GM19455 (cell line): ENCODE measurements at regions not wholly inside any gene's neighbourhood (a gene's known extent, or its start where the extent isn't known, plus 50 kb on each side); places are given as distances from the start of the nearest gene placed in this dataset.

ENCODE experiments used
- ATAC-seq: cut with Tn5 transposase; IDR thresholded peaks from one replicate; pipeline ENCODE4 v1.9.1; 2021; ENCODE audit not compliant: unreplicated experiment

DNA sequence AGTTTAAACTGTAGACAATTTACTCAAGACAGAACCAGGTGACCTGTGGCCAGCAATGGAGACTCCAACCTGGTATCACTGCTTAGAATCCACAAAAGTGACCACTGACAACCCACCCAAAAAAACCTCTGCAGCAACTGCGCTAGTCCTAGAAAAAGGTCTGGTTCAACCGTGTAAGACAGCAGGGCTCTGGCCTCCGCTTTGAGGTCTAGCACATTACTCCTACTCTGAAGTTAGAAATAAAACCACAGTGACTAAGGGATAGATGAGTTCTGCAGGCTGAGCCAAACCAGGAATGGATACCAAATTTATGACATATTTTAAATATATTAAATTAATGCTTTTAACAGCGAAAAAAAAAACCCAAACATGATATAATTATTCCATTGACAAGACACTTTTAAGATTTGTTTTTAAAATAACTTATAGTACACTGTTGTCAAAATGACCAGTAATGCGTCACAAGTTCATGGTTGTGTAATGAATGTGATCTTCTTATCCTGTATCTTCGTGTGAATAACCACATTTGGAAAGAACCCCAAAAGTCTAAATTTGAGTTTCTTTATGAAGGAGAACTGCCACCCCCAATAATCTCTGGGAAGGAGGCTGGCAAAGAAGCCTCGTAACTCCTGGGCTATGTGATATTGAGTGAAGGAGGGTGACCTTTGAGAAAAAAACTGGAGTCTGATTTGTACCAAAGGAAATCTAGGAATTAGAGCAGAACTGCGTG is 101.9 kb upstream of the SLC44A1 start:
- no peak for ATAC-seq

GRCh38 chr9:105143136-105143430 is 101.4 kb upstream of the SLC44A1 start:
- ATAC-seq, result no peak

DNA sequence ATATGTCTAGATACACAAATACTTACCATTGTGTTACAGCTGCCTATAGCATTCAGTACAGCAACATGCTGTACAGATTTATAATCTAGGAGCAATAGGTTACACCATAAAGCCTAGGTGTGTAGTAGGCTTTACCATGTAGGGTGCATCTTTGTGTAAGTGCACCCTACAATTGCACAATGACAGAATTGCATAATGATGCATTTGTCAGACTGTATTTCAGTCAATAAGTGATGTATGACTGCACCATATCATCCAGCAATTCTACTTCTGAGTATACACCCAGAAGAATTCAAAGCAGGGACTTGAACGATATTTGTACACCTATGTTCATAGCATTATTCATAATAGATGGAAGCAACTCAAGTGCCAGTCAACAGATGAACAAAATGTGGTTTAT is 100.4 kb upstream of the SLC44A1 start:
- ATAC-seq, result no peak

DNA sequence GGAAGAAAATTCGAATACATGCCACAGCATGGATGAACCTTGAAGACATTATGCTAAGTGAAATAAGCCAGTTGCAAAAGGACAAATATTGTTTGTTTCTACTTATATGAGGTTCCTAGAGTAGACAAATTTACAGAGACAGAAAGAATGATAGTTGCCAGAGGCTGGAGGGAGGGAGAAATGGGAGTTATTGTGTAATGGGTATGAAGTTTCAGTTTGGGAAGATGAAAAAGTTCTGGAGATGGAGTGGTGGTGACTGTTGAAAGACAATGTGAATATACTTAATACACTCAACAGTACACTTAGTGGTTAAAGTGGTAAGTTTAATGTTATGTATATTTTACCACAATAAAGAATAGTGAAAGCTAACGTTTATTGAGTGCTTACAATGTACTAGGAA is 99.6 kb upstream of the SLC44A1 start:
- ATAC-seq, result no peak

- no peak for ATAC-seq
Measured at GRCh38 chr9:105146677-105147076, 97.8 kb upstream of the SLC44A1 start.

DNA sequence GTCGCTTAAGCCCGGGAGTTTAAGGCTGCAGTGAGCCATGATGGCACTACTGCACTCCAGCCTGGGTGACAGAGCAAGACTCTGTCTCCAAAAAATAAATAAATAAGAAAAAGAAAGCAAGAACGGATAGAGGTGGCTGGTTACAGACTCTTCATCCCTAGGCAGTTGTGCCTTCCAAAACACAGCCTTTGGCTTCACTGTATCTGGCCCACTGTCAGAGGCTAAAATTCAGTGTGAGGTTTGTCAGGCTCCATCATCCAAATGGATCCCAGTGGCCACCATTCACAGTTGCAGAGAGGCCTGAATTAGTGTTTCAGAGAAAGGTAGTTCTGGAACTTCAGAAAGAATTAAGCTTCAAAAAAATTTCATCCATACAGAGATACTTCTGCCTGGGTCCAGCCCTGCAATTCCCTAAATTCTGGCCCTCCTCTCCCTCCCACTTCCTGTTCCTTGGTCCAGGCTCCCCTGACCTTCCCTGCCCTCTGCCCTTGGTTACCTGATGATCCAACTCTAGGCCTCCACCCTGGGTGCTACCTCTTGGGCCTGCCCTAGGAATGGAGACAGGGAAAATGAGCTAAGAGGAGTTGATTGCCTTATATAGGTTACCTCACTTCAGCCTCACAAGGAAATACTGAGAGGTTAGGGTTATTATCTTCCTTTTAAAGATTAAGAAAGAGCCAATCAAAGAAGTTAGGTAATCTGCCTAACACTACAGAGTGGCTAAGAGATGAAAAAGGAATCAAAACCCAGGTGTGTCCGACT is 97.2 kb upstream of the SLC44A1 start:
- no peak for ATAC-seq

DNA sequence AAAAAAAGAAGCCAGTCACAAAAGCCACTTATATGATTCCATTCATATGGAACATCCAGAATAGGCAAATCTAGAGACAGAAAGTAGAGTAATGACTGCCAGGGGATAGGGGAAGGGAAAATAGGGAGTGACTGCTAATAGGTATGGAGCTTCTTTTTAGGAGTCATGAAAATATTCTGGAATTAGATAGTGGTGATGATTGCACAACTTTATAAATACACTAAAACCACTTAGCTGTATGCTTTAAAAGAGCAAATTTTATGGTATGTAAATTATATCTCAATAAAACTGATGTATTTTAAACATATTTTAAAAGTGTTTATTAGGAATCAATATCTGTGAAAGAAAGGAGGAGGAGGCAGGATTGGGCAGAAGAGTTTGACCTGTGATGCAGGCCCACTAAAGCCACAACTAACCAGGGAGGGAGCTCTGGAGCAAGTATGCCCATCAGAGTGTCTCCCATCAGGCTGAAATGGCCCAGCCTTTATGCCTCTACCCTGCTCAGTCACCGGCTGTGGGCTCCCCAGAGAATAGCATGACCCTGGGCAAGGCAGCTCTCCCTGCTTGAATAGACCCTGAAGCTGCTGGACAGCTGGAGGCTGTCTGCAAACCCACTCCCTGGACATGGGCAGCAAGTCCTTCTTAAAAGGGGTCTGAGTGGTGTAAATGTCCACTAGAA is 96.0 kb upstream of the SLC44A1 start:
- ATAC-seq, result no peak

GRCh38 chr9:105150991-105151685 is 93.3 kb upstream of the SLC44A1 start:
- ATAC-seq, result no peak

DNA sequence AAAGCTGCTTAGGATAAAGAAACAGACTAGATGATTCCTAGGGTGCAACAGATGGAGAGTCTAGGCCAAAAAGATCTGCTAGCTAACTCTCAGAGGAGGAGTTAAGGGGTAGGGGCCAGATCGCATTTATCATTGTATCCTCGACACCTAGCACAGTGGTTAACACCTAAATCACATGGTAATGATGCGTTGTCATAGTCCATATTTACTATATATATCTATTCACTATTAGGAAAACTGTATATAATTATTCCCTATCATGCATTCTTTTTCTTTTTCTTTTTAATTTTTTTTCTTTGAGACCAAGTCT is 92.8 kb upstream of the SLC44A1 start:
- ATAC-seq, result no peak

DNA sequence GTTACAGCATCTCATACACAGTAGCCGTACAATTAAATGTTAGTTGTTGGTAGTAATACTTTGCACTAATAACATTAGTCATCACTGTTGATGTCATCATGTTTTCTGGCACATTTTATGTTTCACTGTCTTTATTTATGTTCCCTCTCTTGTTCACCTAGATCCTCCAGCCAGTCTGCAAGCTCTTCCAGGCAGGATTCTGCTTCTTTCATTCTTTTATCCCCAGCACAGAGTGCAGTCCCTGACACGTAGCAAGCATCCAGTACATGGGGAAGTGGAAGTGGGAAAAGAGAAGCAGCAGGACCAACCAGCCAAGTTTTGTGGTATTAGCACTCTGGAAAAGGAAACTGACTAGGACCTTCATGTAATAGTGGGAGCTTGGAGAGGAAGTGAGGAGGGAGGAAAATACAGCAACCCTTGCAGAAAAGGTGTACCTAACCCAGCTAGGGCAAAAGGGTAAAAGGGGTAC is 89.7 kb upstream of the SLC44A1 start:
- no peak for ATAC-seq

DNA sequence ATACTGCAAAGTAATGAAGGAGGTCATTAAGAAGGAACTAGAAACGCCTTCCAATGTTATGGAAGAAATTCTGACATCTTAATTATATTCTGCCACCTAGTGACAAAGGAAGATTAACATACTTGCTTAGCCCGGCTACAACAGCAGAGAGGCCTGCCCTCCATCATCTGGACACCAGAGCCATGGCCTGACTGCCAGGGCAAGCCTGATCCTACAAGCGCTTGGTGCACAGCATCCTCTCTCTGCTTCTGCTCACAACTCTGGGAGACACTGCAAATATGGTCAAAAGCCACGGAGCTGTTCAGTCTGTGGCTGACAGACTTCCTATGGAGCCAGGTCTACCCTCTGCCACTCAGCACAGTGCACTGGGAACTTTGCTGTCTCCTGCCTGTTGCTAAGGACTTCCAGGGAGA is 87.3 kb upstream of the SLC44A1 start:
- peak; percentile 78 for ATAC-seq

DNA sequence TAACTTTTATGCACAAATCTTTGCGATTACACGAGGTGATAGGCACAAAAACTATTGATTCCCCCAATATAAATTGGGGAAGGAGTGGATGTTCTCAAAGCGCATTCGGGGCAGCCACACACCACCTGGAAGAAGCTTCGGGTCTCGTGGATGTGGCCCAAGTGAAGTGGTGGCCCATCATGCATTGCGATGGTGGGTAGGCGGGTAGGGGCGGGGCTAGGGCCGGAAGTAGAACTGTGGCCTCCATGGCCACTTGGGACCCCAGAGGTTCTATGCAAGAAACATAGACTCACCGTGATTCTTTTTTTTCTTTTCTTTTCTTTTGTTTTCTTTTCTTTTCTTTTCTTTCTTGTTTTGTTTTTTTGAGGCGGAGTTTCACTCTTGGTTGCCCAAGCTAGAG is 86.4 kb upstream of the SLC44A1 start:
- ATAC-seq, result no peak

GRCh38 chr9:105158898-105159297 is 85.6 kb upstream of the SLC44A1 start:
- no peak for ATAC-seq

DNA sequence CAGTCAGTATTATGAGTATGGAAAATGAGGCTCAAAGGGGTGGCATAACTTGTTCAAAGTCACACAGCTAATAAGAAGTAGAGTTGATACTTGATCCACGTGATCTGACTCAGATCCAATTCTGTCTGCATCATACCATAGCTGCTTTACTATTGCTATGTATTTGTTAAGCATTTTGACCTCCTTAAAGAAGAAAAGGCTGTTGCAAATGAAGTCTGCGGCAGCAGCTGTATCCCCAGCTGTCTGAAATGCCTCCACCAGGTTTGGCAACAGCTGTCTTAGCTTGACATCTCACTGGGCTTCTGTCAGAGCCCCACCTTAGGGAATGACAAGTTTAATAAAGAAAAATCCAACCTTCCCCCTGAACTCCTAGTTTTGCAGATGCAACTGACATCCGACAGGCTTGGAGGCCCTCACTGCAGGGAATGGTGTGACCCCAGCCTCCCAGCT is 75.6 kb upstream of the SLC44A1 start:
- ATAC-seq, result no peak

GRCh38 chr9:105171076-105171475 is 73.4 kb upstream of the SLC44A1 start:
- ATAC-seq, result no peak

DNA sequence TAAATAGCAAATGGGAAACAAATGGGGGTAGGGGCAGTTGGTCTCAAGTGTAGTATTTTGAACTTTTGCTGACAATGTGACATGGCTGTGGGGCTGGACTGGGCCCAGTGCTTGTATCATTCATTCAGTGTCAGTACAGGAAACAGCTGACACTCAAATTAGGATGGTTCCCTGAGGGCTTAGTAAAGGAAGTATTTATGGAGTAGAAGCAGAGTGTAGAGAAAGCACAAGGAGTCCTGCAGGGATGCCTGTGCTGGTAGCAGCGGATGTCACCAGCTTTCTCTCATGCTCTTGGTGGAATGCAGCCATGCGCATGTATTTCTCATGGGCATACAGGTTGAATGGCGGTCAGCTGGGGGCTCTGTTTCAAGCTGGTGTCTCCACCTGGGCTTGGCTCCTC is 72.9 kb upstream of the SLC44A1 start:
- no peak for ATAC-seq

DNA sequence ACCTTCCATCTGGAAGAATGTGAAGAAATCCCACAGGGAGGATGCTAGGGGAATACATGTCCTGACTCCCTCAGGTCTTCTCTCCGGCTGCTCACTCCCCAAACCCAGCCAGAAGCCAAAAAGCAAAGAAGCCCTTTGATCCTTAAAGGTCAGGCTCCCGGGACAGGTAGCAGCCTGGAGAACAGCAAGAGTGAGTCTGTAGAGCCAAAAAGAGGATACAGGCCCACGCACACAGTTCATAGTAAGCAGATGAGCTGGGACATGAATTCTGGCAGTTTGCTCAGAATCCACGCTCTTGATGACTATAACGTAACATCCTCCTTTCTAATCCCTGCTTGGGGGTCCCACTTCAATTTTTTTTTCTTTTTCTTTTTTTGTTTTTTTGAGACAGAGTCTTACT is 72.0 kb upstream of the SLC44A1 start:
- ATAC-seq, result no peak

GRCh38 chr9:105173306-105173705 is 71.1 kb upstream of the SLC44A1 start:
- no peak for ATAC-seq

- no peak for ATAC-seq
Measured at GRCh38 chr9:105173826-105174225, 70.6 kb upstream of the SLC44A1 start.

GRCh38 chr9:105176194-105176593 is 68.3 kb upstream of the SLC44A1 start:
- ATAC-seq, result no peak

DNA sequence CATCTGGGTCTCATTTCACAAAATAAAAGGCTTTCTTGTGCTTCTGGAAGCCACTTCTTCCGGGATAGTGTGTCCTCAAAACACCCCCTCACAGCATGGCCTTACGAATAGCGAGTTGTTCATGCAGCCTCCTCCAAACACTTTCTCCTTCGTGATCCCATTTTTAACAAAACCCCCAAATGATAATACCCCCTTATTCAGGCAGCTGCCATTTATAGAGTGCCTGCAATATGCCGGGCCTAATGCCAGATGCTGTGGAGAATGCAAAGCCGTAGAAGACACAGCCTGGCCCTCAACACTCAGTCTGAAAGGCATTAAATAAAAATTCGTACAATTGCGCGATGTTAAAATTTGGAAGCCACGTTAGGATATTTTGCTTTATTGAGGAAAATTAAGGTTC is 66.4 kb upstream of the SLC44A1 start:
- no peak for ATAC-seq

- no peak for ATAC-seq
Measured at GRCh38 chr9:105187781-105188180, 56.7 kb upstream of the SLC44A1 start.
